ENCODE measurements at regions not wholly inside any gene's neighbourhood (a gene's known extent, or its start where the extent isn't known, plus 50 kb on each side); places are given as distances from the start of the nearest gene placed in this dataset.

DNA sequence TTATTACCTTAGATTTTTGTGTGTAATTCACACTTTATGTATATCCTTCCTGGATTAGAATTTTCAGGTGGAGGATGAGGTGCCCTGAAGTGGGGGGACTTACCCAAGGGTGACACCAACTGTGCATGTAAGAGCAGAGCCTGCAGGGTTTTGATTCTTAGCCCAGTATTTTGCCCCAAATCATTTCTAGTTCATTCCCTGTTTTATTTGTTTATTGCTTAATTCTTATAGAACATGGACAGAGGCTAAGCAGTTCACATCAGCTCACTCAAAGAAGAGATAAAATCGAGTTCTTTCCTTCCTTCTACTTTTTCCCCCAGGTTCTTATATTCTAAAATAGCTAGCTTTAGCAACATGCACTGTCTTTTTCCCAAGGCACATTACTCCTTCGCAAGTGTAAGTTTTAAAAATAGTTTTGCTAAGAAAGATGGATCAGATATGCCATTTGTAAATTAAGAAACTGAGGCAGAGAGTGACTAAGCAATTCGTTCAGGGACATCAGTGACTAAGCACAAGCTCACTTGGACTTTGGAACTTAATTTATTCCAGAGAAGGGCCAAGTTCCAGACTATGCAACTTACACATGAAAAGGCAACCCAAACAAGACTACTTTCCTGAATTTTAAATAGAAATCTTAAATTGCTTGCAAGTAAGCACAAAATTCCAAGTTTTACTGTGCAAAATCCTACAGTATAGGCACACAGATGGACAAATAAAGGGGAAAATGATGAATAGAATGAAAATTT, 427.9 kb upstream of the POU3F3 start:
- ChIA-PET POLR2A (no interaction called here), CTCF (interaction anchor here (0.6 to 3.8 kb wide), 3 partner anchors 237 to 423 kb away, joined by 3 to 26 read pairs (median 4); no protein-coding TSS in a partner anchor)
- no peaks in the 10 kb centered on the region for H3K9me3 Mint-ChIP-seq (ENCODE audit: unreplicated experiment)
- TF ChIP-seq, protein P1, sequence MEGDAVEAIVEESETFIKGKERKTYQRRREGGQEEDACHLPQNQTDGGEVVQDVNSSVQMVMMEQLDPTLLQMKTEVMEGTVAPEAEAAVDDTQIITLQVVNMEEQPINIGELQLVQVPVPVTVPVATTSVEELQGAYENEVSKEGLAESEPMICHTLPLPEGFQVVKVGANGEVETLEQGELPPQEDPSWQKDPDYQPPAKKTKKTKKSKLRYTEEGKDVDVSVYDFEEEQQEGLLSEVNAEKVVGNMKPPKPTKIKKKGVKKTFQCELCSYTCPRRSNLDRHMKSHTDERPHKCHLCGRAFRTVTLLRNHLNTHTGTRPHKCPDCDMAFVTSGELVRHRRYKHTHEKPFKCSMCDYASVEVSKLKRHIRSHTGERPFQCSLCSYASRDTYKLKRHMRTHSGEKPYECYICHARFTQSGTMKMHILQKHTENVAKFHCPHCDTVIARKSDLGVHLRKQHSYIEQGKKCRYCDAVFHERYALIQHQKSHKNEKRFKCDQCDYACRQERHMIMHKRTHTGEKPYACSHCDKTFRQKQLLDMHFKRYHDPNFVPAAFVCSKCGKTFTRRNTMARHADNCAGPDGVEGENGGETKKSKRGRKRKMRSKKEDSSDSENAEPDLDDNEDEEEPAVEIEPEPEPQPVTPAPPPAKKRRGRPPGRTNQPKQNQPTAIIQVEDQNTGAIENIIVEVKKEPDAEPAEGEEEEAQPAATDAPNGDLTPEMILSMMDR (IDR thresholded peaks at IDR 0.05; ENCODE audit: unreplicated experiment), result no peak
- peaks cover 50% of the 10 kb centered on the region for H3K27me3 Mint-ChIP-seq (ENCODE audit: insufficient read depth, unreplicated experiment)
- H3K36me3 Mint-ChIP-seq (ENCODE audit: insufficient read depth, unreplicated experiment), result no peaks in the 10 kb centered on the region
- DNase-seq (ENCODE audit: unreplicated experiment), result no peak
- no peaks in the 10 kb centered on the region for H3K4me1 Mint-ChIP-seq (ENCODE audit: insufficient read depth, unreplicated experiment)
- H3K27ac Mint-ChIP-seq (ENCODE audit: low read depth, unreplicated experiment), result no peak overlapping the region
- BruUV-seq (replicated peaks), result no TSS peak
- no peak overlapping the region for H3K4me3 Mint-ChIP-seq (ENCODE audit: unreplicated experiment)
- intact Hi-C loops (cut with micrococcal nuclease), result loop anchor here (5.0 kb wide), 1 partner anchor 516 kb away; no protein-coding TSS in a partner anchor

DNA sequence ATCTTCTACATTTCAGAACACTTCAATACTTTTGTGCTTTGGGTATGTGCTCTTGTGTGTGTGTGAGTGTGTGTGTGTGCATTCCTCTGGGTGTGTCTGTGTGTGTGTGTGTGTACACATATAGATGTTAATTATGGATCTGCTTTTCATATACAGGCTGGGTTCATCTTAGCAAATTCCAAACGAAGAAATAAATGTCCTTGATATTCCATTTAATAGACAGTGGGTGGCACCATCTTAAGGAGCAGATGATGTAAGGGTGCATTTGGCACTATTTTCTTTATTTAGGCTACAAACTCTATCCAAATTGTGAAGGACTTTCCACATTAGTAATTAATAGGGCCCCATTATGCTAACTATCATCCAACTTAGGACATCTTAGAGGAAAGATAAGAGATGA, 425.8 kb upstream of the POU3F3 start:
- H3K36me3 Mint-ChIP-seq (ENCODE audit: insufficient read depth, unreplicated experiment), result no peaks in the 10 kb centered on the region
- ChIA-PET CTCF (interaction anchor here (0.5 to 3.8 kb wide), 3 partner anchors 340 to 541 kb away, joined by 3 to 26 read pairs (median 4); no protein-coding TSS in a partner anchor), POLR2A (no interaction called here)
- H3K9me3 Mint-ChIP-seq (ENCODE audit: unreplicated experiment), result no peaks in the 10 kb centered on the region
- peaks cover 6% of the 10 kb centered on the region for H3K4me1 Mint-ChIP-seq (ENCODE audit: insufficient read depth, unreplicated experiment)
- TF ChIP-seq, protein P1 (IDR thresholded peaks at IDR 0.05; ENCODE audit: unreplicated experiment), result no peak
- intact Hi-C loops (cut with micrococcal nuclease), result loop anchor here (1.0 to 5.0 kb wide), 2 partner anchors 421 to 514 kb away; no protein-coding TSS in a partner anchor
- no peak overlapping the region for H3K4me3 Mint-ChIP-seq (ENCODE audit: unreplicated experiment)
- H3K27ac Mint-ChIP-seq (ENCODE audit: low read depth, unreplicated experiment), result no peak overlapping the region
- no peak for DNase-seq (ENCODE audit: unreplicated experiment)
- BruUV-seq (replicated peaks), result no TSS peak
- peaks cover 68% of the 10 kb centered on the region for H3K27me3 Mint-ChIP-seq (ENCODE audit: insufficient read depth, unreplicated experiment)

DNA sequence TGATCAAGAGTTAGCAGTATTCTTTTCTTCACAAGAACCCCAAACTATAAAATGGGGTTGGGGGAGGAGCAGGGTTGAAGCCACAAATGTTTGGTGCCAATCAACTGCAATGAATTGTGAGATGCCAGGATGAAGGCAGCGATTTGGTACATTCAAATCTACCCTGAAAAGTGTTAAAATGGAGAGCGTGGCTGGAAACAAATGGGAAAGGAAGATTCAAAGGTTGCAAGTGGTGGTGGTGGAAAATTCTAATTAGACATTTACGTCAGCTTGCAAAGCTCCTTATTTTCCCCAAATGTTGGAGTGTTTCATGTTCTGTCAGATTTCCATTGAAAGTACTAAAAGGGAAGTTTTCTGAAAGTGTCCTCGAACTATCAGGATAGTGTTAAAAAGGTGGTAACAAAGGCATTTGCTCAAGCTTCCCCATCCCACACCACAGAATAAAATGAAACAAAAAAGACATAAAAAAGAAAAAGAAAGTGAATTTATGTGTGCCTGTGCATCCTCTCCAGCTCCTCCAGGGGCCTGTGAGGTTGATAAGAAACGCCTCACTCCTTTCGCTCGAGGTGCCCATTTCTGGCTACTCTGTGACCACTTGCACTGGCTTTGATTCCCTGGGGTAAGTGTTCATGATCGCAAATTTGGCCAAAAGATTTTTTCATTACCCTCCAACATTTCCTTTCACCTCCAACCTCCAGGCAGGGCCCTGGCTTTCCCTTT, 424.1 kb upstream of the POU3F3 start:
- POLR2A ChIA-PET, result no interaction called here
- intact Hi-C loops (cut with micrococcal nuclease), result loop anchor here (5.0 kb wide), 1 partner anchor 513 kb away; no protein-coding TSS in a partner anchor
- peaks cover 11% of the 10 kb centered on the region for H3K4me1 Mint-ChIP-seq (ENCODE audit: insufficient read depth, unreplicated experiment)
- H3K27ac Mint-ChIP-seq (ENCODE audit: low read depth, unreplicated experiment), result no peak overlapping the region
- H3K4me3 Mint-ChIP-seq (ENCODE audit: unreplicated experiment), result no peak overlapping the region
- no TSS peak for BruUV-seq (replicated peaks)
- TF ChIP-seq, protein P1 (IDR thresholded peaks at IDR 0.05; ENCODE audit: unreplicated experiment), result no peak
- H3K36me3 Mint-ChIP-seq (ENCODE audit: insufficient read depth, unreplicated experiment), result no peaks in the 10 kb centered on the region
- CTCF ChIA-PET, result interaction anchor here (0.6 to 3.8 kb wide), 6 partner anchors 14 to 420 kb away, joined by 3 to 26 read pairs (median 4); no protein-coding TSS in a partner anchor
- no peak for DNase-seq (ENCODE audit: unreplicated experiment)
- no peaks in the 10 kb centered on the region for H3K9me3 Mint-ChIP-seq (ENCODE audit: unreplicated experiment)
- H3K27me3 Mint-ChIP-seq (ENCODE audit: insufficient read depth, unreplicated experiment), result peaks cover 77% of the 10 kb centered on the region

DNA sequence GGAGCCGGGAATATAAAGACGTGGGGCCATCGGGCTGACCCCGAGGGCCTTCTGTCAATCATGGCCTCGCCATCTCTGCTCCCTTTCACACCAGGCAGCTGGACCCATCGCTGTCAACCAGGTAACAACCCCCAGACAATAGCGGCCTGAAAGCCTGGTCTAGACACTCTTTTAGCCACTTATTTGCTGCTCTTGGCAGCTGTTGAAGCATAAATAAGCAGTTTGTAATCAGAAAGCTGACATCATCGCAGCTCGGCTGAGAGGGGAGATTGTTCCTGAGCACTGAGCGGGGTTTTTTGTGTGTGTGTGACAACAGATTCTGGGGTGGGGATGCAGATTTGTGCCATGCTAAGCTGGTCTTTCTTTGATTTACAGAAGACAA, 423.6 kb upstream of the POU3F3 start:
- POLR2A ChIA-PET, result no interaction called here
- no TSS peak for BruUV-seq (replicated peaks)
- intact Hi-C loops (cut with micrococcal nuclease), result no loop called here
- CTCF ChIA-PET, result interaction anchor here (1.6 kb wide), 2 partner anchors 17 to 419 kb away, joined by 4 to 9 read pairs; no protein-coding TSS in a partner anchor
- TF ChIP-seq, protein P1 (IDR thresholded peaks at IDR 0.05; ENCODE audit: unreplicated experiment), result no peak
- Mint-ChIP-seq H3K4me1 (ENCODE audit: insufficient read depth, unreplicated experiment) (peaks cover 12% of the 10 kb centered on the region), H3K9me3 (ENCODE audit: unreplicated experiment) (no peaks in the 10 kb centered on the region), H3K27ac (ENCODE audit: low read depth, unreplicated experiment) (no peak overlapping the region), H3K4me3 (ENCODE audit: unreplicated experiment) (no peak overlapping the region), H3K27me3 (ENCODE audit: insufficient read depth, unreplicated experiment) (peaks cover 77% of the 10 kb centered on the region), H3K36me3 (ENCODE audit: insufficient read depth, unreplicated experiment) (no peaks in the 10 kb centered on the region)
- no peak for DNase-seq (ENCODE audit: unreplicated experiment)
